ENCODE measurements at regions not wholly inside any gene's neighbourhood (a gene's known extent, or its start where the extent isn't known, plus 50 kb on each side); places are given as distances from the start of the nearest gene placed in this dataset.

DNA sequence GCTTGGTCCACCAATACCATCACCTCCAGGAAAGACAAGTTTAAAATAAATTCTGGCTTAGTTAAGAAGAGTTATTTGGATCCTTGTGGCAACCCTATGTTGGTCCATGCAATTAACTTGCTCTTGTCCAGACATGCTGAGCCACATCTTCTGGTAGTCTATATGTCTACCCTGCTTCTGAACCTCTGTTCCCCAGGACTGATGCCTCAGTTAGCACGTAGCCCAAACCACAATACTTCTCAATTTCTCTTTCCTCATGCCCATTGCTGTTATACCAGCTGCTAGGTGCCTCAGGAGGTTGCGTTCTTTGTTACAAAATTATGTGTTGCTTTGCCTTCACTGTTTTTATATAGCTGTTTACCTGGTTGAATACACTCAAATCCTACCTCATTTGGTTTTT lies 116.4 kb upstream of the KCNQ5 start:
- no peaks in the 10 kb centered on the region for H3K4me1 ChIP-seq (ENCODE audit: control insufficient read depth in 2 of 2, insufficient read depth in 2 of 2, low read length in 2 of 2)
- ChIA-PET POLR2A (no interaction called here), CTCF (no interaction called here)
- H3K36me3 Mint-ChIP-seq, result no peaks in the 10 kb centered on the region
- H3K27me3 Mint-ChIP-seq, result peaks cover 5 to 19% (median 11%) of the 10 kb centered on the region in 5 donors
- H3K36me3 ChIP-seq (ENCODE audit: control insufficient read depth in 2 of 3, insufficient read depth in 3 of 3, low read length in 3 of 3), result no peaks in the 10 kb centered on the region
- no peak for DNase-seq
- intact Hi-C loops (cut with micrococcal nuclease), result no loop called here
- no peaks in the 10 kb centered on the region for H3K9me3 Mint-ChIP-seq
- H3K27ac Mint-ChIP-seq, result no peak overlapping the region
- H3K4me3 Mint-ChIP-seq, result no peak overlapping the region
- H3K4me3 ChIP-seq (ENCODE audit: low read length), result no peak overlapping the region
- peaks cover 0 to 3% of the 10 kb centered on the region in 2 donors for H3K27me3 ChIP-seq (ENCODE audit: control insufficient read depth in 2 of 2, insufficient read depth in 2 of 2, low read length in 2 of 2)
- ATAC-seq, result no peak
- no peaks in the 10 kb centered on the region for H3K9me3 ChIP-seq (ENCODE audit: control insufficient read depth in 2 of 3, low read length in 3 of 3)
- no peak overlapping the region for H3K27ac ChIP-seq (ENCODE audit: low read depth, low read length)
- H3K4me1 Mint-ChIP-seq, result no peaks in the 10 kb centered on the region

DNA sequence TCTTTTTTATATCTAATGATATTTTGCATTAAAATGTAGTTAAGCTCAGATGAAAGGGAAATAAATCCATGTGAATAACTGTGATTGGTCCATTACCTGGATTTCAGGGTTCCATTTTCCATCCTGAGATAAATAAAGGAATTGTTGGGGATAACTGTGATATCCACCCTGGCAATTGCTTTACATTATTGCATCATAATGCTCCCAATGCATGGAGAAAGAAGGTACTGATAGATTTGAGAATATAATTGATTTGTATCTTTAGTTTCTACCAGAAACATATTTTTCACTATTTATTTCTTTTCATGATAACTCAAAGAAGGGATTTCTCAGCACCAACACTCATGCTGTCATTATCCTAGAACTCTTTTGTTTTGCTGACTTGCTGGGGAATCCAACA lies 102.0 kb upstream of the KCNQ5 start:
- no peaks in the 10 kb centered on the region for H3K36me3 ChIP-seq (ENCODE audit: control insufficient read depth in 2 of 3, insufficient read depth in 3 of 3, low read length in 3 of 3)
- no peak for ATAC-seq
- Mint-ChIP-seq H3K4me1 (no peaks in the 10 kb centered on the region), H3K27ac (no peak overlapping the region), H3K9me3 (no peaks in the 10 kb centered on the region), H3K36me3 (no peaks in the 10 kb centered on the region), H3K27me3 (peaks cover 0 to 18% (median 4%) of the 10 kb centered on the region in 5 donors), H3K4me3 (no peak overlapping the region)
- CTCF ChIA-PET, result no interaction called here
- no peaks in the 10 kb centered on the region for H3K9me3 ChIP-seq (ENCODE audit: control insufficient read depth in 2 of 3, low read length in 3 of 3)
- no peak overlapping the region for H3K4me3 ChIP-seq (ENCODE audit: low read length)
- DNase-seq, result no peak
- H3K4me1 ChIP-seq (ENCODE audit: control insufficient read depth in 2 of 2, insufficient read depth in 2 of 2, low read length in 2 of 2), result no peaks in the 10 kb centered on the region
- POLR2A ChIA-PET, result no interaction called here
- H3K27ac ChIP-seq (ENCODE audit: low read depth, low read length), result no peak overlapping the region
- intact Hi-C loops (cut with micrococcal nuclease), result no loop called here
- peaks cover 0 to 3% of the 10 kb centered on the region in 2 donors for H3K27me3 ChIP-seq (ENCODE audit: control insufficient read depth in 2 of 2, insufficient read depth in 2 of 2, low read length in 2 of 2)

DNA sequence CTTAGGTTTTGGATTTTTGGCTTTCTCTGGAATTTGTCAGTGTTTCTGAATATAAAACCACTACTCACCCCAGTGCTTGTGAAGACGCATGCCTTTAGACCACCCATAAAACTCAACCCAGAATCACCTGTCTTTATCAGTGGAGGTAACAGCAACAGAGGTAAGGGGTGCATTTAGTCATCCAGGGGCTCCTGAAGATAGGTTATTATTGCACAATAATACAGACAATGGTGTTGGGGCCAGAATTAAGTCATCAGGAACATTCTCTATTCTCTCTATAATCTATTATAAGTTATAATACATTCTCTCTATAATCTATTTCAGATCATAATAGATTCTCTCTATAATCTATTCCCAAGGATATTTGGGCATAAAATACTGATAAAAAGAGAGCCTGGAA lies 100.2 kb upstream of the KCNQ5 start:
- no peaks in the 10 kb centered on the region for H3K9me3 ChIP-seq (ENCODE audit: control insufficient read depth in 2 of 3, low read length in 3 of 3)
- Mint-ChIP-seq H3K27me3 (peaks cover 0 to 13% (median 4%) of the 10 kb centered on the region in 5 donors), H3K27ac (no peak overlapping the region), H3K4me3 (no peak overlapping the region), H3K4me1 (no peaks in the 10 kb centered on the region), H3K36me3 (no peaks in the 10 kb centered on the region), H3K9me3 (no peaks in the 10 kb centered on the region)
- no peak overlapping the region for H3K27ac ChIP-seq (ENCODE audit: low read depth, low read length)
- ChIA-PET POLR2A (no interaction called here), CTCF (interaction anchor here (2.8 kb wide), 1 partner anchor 95 kb away, joined by 11 read pairs; no protein-coding TSS in a partner anchor)
- no peaks in the 10 kb centered on the region for H3K4me1 ChIP-seq (ENCODE audit: control insufficient read depth in 2 of 2, insufficient read depth in 2 of 2, low read length in 2 of 2)
- peaks cover 0 to 3% of the 10 kb centered on the region in 2 donors for H3K27me3 ChIP-seq (ENCODE audit: control insufficient read depth in 2 of 2, insufficient read depth in 2 of 2, low read length in 2 of 2)
- DNase-seq (no peak), ATAC-seq (no peak)
- no peak overlapping the region for H3K4me3 ChIP-seq (ENCODE audit: low read length)
- no peaks in the 10 kb centered on the region for H3K36me3 ChIP-seq (ENCODE audit: control insufficient read depth in 2 of 3, insufficient read depth in 3 of 3, low read length in 3 of 3)
- intact Hi-C loops (cut with micrococcal nuclease), result loop anchor here in 1 of 2 donors (1.0 to 2.0 kb wide), 4 partner anchors 99 to 659 kb away; no protein-coding TSS in a partner anchor

DNA sequence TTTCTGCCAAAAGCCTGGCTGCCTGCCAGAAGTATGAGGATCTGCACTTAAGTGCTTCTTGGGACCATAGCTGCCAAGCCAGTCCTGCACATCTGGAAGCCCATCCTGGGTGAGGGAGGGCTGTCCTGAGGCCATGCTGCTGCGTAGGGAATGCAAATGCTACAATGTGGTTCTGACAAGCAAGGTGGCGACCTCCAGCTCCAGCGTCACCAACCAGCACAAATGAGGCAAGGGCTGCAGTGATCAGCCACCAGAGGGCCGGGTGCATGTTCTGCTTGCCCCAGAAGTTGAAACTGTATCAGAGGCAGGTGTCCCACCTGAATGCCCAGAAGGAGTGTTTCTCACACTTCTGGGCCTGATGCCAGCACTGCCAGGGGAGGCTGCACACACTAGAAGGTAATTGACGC lies 99.1 kb upstream of the KCNQ5 start:
- intact Hi-C loops (cut with micrococcal nuclease), result loop anchor here (1.0 to 2.0 kb wide), 6 partner anchors 98 to 804 kb away; no protein-coding TSS in a partner anchor
- Histone ChIP-seq H3K36me3 (ENCODE audit: control insufficient read depth in 2 of 3, insufficient read depth in 3 of 3, low read length in 3 of 3) (no peaks in the 10 kb centered on the region), H3K27ac (ENCODE audit: low read depth, low read length) (no peak overlapping the region), H3K27me3 (ENCODE audit: control insufficient read depth in 2 of 2, insufficient read depth in 2 of 2, low read length in 2 of 2) (peaks cover 0 to 3% of the 10 kb centered on the region in 2 donors), H3K4me3 (ENCODE audit: low read length) (no peak overlapping the region), H3K4me1 (ENCODE audit: control insufficient read depth in 2 of 2, insufficient read depth in 2 of 2, low read length in 2 of 2) (no peaks in the 10 kb centered on the region), H3K9me3 (ENCODE audit: control insufficient read depth in 2 of 3, low read length in 3 of 3) (no peaks in the 10 kb centered on the region)
- POLR2A ChIA-PET, result interaction anchor here (1.3 kb wide), 1 partner anchor 97 kb away, joined by 4 read pairs; no protein-coding TSS in a partner anchor
- Mint-ChIP-seq H3K36me3 (no peaks in the 10 kb centered on the region), H3K27ac (no peak overlapping the region), H3K4me3 (no peak overlapping the region), H3K27me3 (peaks cover 0 to 13% (median 4%) of the 10 kb centered on the region in 5 donors), H3K4me1 (no peaks in the 10 kb centered on the region), H3K9me3 (no peaks in the 10 kb centered on the region)
- DNase-seq, result peak in 8 of 9 donors; percentile 7 to 54 (median 22)
- no peak for ATAC-seq
- CTCF ChIA-PET, result interaction anchor here (0.7 to 2.8 kb wide), 5 partner anchors 58 to 609 kb away, joined by 3 to 11 read pairs (median 5); no protein-coding TSS in a partner anchor

DNA sequence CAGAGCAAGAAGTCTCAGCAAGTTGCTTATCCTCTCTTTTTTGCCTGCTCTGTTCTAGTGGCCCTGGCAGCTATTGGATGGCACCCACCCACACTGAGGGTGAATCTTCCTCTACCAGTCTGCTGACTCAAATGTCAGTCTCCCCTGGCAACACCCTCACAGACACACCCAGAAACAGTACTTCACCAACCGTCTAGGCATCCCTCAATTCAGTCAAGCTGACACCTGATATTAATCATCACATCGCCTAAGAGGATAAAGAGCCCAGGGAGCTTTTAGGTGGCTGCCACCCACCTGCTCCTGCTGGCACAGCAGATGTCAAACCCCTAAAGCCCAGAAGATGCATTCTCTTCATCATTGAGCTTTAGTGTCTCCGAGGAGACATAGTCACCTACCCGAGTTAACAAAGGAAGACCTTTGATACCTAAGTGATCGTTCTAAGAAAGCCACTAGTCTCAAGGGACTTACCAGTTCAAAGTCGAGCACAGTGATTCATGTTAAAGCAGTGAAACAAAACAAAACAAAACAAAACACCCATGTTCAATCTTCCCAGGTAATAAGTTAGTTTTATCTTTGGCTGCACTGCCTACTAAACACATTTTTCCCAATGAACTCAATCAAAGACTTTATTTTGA lies 97.7 kb upstream of the KCNQ5 start:
- CTCF ChIA-PET, result interaction anchor here (2.8 kb wide), 1 partner anchor 92 kb away, joined by 11 read pairs; no protein-coding TSS in a partner anchor

DNA sequence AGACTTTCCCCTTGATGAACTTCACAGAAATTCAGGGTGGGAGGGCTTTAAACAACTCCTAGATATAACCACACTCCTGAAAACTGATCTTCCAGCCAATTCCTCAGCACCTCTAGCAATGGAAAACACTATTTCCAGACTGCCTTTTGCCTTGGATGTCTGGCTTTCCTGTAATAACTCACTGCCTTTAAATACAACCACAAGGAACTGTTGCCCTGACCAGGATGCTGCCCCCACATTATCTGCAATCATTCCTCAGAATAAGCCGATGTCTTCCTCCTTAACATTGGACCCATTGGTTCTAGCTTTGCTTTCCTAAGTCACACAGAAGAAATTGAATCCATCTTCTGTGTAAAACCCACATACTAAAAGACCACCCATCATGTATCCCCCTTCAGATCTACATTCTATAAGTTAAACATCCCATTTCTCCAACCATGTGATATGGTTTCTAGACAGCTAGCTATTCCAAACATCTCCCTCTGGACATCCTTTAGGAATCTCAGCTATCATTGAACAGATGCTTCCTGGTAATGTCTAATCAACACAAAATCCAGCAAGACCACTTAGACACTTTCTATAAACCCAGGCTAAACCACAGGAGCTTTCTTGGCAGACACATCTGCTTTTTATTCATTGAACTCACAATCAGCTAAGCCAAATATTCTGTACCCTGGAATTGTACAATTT lies 95.9 kb upstream of the KCNQ5 start:
- H3K36me3 Mint-ChIP-seq, result no peaks in the 10 kb centered on the region
- no peaks in the 10 kb centered on the region for H3K36me3 ChIP-seq (ENCODE audit: control insufficient read depth in 2 of 3, insufficient read depth in 3 of 3, low read length in 3 of 3)
- H3K4me1 ChIP-seq (ENCODE audit: control insufficient read depth in 2 of 2, insufficient read depth in 2 of 2, low read length in 2 of 2), result no peaks in the 10 kb centered on the region
- H3K27ac Mint-ChIP-seq, result no peak overlapping the region
- H3K4me3 ChIP-seq (ENCODE audit: low read length), result no peak overlapping the region
- H3K27me3 Mint-ChIP-seq, result peaks cover 0 to 12% (median 4%) of the 10 kb centered on the region in 5 donors
- no peaks in the 10 kb centered on the region for H3K4me1 Mint-ChIP-seq
- no peaks in the 10 kb centered on the region for H3K9me3 ChIP-seq (ENCODE audit: control insufficient read depth in 2 of 3, low read length in 3 of 3)
- CTCF ChIA-PET, result no interaction called here
- H3K4me3 Mint-ChIP-seq, result no peak overlapping the region
- intact Hi-C loops (cut with micrococcal nuclease), result no loop called here
- no peaks in the 10 kb centered on the region for H3K9me3 Mint-ChIP-seq
- DNase-seq (no peak), ATAC-seq (no peak)
- POLR2A ChIA-PET, result interaction anchor here (0.5 kb wide), 1 partner anchor 600 kb away, joined by 3 read pairs; no protein-coding TSS in a partner anchor
- no peak overlapping the region for H3K27ac ChIP-seq (ENCODE audit: low read depth, low read length)
- no peaks in the 10 kb centered on the region for H3K27me3 ChIP-seq (ENCODE audit: control insufficient read depth in 2 of 2, insufficient read depth in 2 of 2, low read length in 2 of 2)

More for the DNA sequence above, 97.7 kb upstream of the KCNQ5 start:
- no peaks in the 10 kb centered on the region for H3K36me3 ChIP-seq (ENCODE audit: control insufficient read depth in 2 of 3, insufficient read depth in 3 of 3, low read length in 3 of 3)
- no peaks in the 10 kb centered on the region for H3K4me1 Mint-ChIP-seq
- no peaks in the 10 kb centered on the region for H3K9me3 ChIP-seq (ENCODE audit: control insufficient read depth in 2 of 3, low read length in 3 of 3)
- no peaks in the 10 kb centered on the region for H3K9me3 Mint-ChIP-seq
- ATAC-seq, result no peak
- H3K4me3 ChIP-seq (ENCODE audit: low read length), result no peak overlapping the region
- H3K27me3 Mint-ChIP-seq, result peaks cover 0 to 12% (median 4%) of the 10 kb centered on the region in 5 donors
- intact Hi-C loops (cut with micrococcal nuclease), result no loop called here
- no peak overlapping the region for H3K27ac Mint-ChIP-seq
- no peak overlapping the region for H3K27ac ChIP-seq (ENCODE audit: low read depth, low read length)
- H3K4me3 Mint-ChIP-seq, result no peak overlapping the region
- POLR2A ChIA-PET, result no interaction called here
- H3K4me1 ChIP-seq (ENCODE audit: control insufficient read depth in 2 of 2, insufficient read depth in 2 of 2, low read length in 2 of 2), result no peaks in the 10 kb centered on the region
- DNase-seq, result no peak
- H3K36me3 Mint-ChIP-seq, result no peaks in the 10 kb centered on the region
- H3K27me3 ChIP-seq (ENCODE audit: control insufficient read depth in 2 of 2, insufficient read depth in 2 of 2, low read length in 2 of 2), result no peaks in the 10 kb centered on the region
